WERI-Rb-1 (cell line): ENCODE measurements at regions not wholly inside any gene's neighbourhood (a gene's known extent, or its start where the extent isn't known, plus 50 kb on each side); places are given as distances from the start of the nearest gene placed in this dataset.

Experiments used
- DNase-seq: peaks from one replicate; pipeline ENCODE4 v3.0.0-alpha.2; 2020
- H3K27ac ChIP-seq: fragments of 250-450 bp; sonication (Bioruptor Pico); 2 replicates; pipeline ENCODE4 v1.5.1; 2020; ENCODE audit warnings: mild to moderate bottlenecking, moderate library complexity
- H3K27me3 ChIP-seq: fragments of 250-450 bp; sonication (Bioruptor Pico); 2 replicates; pipeline ENCODE4 v1.5.1; 2021; ENCODE audit warnings: mild to moderate bottlenecking, low read depth, moderate library complexity; ENCODE audit not compliant: insufficient read depth, severe bottlenecking
- H3K36me3 ChIP-seq: fragments of 250-450 bp; sonication (Bioruptor Pico); 2 replicates; pipeline ENCODE4 v1.5.1; 2020; ENCODE audit warnings: mild to moderate bottlenecking, moderate library complexity
- H3K4me3 ChIP-seq: 2 replicates; pipeline ENCODE4 v1.5.1; 2011; ENCODE audit warnings: low read depth, mild to moderate bottlenecking, control low read depth, low read length
- H3K9me3 ChIP-seq: fragments of 250-450 bp; sonication (Bioruptor Pico); 2 replicates; pipeline ENCODE4 v1.5.1; 2021; ENCODE audit warnings: mild to moderate bottlenecking, moderate library complexity; ENCODE audit not compliant: severe bottlenecking
- CTCF ChIP-seq: IDR thresholded peaks from 2 replicates; pipeline ENCODE4 v1.5.1; 2011; ENCODE audit warnings: low read depth, mild to moderate bottlenecking, control low read depth, inconsistent platforms, low read length

GRCh38 chr18:32544088-32544487 is 73.4 kb upstream of the GAREM1 start:
- Histone ChIP-seq H3K36me3 (no peaks in the 10 kb centered on the region), H3K4me3 (no peak overlapping the region), H3K27me3 (peaks cover 62% of the 10 kb centered on the region), H3K27ac (no peak overlapping the region), H3K9me3 (no peaks in the 10 kb centered on the region)
- no peak for TF ChIP-seq CTCF
- DNase-seq = no peak

- no peak for DNase-seq
- no peak for TF ChIP-seq CTCF
- H3K9me3 ChIP-seq = no peaks in the 10 kb centered on the region
- no peak overlapping the region for H3K27ac ChIP-seq
- H3K36me3 ChIP-seq = no peaks in the 10 kb centered on the region
- no peak overlapping the region for H3K4me3 ChIP-seq
- peaks cover 67% of the 10 kb centered on the region for H3K27me3 ChIP-seq
Measured at GRCh38 chr18:32542221-32542798, 71.6 kb upstream of the GAREM1 start.

- no peak for DNase-seq
- no peak overlapping the region for H3K4me3 ChIP-seq
- H3K9me3 ChIP-seq = no peaks in the 10 kb centered on the region
- no peak overlapping the region for H3K27ac ChIP-seq
- H3K27me3 ChIP-seq = peaks cover 33% of the 10 kb centered on the region
- no peak for TF ChIP-seq CTCF
- no peaks in the 10 kb centered on the region for H3K36me3 ChIP-seq
Measured at GRCh38 chr18:32530947-32531651, 60.4 kb upstream of the GAREM1 start.

- Histone ChIP-seq H3K9me3 (no peaks in the 10 kb centered on the region), H3K36me3 (no peaks in the 10 kb centered on the region), H3K27ac (no peak overlapping the region), H3K4me3 (no peak overlapping the region), H3K27me3 (peaks cover 25% of the 10 kb centered on the region)
- DNase-seq = no peak
- no peak for TF ChIP-seq CTCF
Measured at GRCh38 chr18:32529722-32530420, 59.2 kb upstream of the GAREM1 start.

GRCh38 chr18:32520771-32521170 is 50.1 kb upstream of the GAREM1 start:
- Histone ChIP-seq H3K36me3 (no peaks in the 10 kb centered on the region), H3K27me3 (peaks cover 11% of the 10 kb centered on the region), H3K27ac (no peak overlapping the region), H3K9me3 (no peaks in the 10 kb centered on the region), H3K4me3 (no peak overlapping the region)
- no peak for DNase-seq
- TF ChIP-seq CTCF = no peak
